GM12875 (cell line): ENCODE measurements at regions not wholly inside any gene's neighbourhood (a gene's known extent, or its start where the extent isn't known, plus 50 kb on each side); places are given as distances from the start of the nearest gene placed in this dataset.
"Not testable (repeated sequence)": the region's sequence is repeated elsewhere in the genome, so short reads cannot be mapped to it uniquely, and the experiment has no call there.

ENCODE experiments used
- H3K4me3 ChIP-seq: one replicate; pipeline ENCODE4 v1.5.1; 2011; ENCODE audit warnings: low read depth, low read length, control low read depth
- TF ChIP-seq, protein P1 (sequence below): IDR thresholded peaks from 2 replicates; pipeline ENCODE4 v1.5.1; 2011; ENCODE audit warnings: low read depth, mild to moderate bottlenecking, control low read depth, inconsistent platforms, low read length, moderate library complexity, borderline replicate concordance; ENCODE audit not compliant: insufficient read depth

DNA sequence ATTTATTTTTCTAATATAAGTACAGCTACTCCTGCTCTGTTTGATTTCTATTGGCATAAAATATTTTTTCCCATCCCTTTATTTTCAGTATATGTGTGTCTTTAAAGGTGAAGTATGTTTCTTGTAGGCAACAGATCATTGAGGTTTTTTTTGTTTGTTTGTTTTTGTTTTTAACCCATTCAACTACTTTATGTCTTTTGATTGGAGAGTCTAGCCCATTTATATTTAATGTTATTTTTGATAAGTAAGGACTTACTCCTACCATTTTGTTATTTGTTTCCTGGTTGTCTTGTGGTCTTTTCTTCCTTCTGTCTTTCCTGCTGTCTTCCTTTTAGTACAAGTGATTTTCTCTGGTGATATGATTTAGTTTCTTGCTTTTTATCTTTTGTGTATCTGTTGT, 285.1 kb upstream of the PROX1 start:
- TF ChIP-seq, protein P1, sequence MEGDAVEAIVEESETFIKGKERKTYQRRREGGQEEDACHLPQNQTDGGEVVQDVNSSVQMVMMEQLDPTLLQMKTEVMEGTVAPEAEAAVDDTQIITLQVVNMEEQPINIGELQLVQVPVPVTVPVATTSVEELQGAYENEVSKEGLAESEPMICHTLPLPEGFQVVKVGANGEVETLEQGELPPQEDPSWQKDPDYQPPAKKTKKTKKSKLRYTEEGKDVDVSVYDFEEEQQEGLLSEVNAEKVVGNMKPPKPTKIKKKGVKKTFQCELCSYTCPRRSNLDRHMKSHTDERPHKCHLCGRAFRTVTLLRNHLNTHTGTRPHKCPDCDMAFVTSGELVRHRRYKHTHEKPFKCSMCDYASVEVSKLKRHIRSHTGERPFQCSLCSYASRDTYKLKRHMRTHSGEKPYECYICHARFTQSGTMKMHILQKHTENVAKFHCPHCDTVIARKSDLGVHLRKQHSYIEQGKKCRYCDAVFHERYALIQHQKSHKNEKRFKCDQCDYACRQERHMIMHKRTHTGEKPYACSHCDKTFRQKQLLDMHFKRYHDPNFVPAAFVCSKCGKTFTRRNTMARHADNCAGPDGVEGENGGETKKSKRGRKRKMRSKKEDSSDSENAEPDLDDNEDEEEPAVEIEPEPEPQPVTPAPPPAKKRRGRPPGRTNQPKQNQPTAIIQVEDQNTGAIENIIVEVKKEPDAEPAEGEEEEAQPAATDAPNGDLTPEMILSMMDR: no peak

DNA sequence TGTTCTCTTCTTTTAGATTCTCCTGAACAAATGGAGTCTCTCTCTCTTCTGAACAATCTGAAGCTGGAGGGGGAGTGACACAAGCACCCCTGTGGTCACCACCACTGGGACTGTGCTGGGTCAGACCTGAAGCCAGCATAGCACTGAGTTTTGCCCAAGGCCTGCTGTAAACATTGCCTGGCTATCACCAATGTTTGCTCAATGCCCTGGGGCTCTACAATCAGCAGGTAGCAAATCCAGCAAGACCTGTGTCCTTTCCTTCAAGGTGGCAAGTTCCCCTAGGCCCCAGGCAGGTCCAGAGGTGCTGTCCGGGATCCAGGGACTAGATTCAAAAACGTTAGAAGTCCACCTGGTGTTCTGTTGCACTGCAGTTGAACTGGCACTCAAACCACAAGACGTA, 282.8 kb upstream of the PROX1 start:
- TF ChIP-seq, protein P1: no peak
- no peak overlapping the region for H3K4me3 ChIP-seq

More for the DNA sequence above, 285.1 kb upstream of the PROX1 start:
- H3K4me3 ChIP-seq: no peak overlapping the region

DNA sequence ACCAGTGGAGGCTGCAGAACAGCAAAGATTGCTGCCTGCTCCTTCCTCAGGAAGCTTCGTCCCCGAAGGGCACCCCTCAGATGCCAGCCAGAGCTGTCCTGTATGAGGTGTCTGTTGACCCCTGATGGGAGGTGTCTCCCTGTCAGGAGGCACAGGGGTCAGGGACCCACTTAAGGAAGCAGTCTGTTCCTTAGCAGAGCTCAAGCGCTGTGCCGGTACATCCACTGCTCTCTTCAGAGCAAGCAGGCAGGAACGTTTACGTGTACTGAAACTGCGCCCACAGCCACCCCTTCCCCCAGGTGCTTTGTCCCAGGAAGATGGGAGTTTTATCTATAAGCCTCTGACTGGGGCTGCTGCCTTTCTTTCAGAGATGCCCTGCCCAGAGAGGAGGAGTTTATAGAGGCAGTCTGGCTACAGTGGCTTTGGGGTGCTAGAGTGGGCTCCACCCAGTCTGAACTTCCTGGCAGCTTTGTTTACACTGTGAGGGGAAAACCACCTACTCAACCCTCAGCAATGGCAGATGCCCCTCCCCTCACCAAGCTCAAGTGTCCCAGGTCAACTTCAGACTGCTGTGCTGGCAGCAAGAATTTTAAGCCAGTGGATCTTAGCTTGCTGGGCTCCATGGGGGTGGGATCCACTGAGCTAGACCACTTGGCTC, 275.8 kb upstream of the PROX1 start:
- not testable (repeated sequence) for H3K4me3 ChIP-seq

DNA sequence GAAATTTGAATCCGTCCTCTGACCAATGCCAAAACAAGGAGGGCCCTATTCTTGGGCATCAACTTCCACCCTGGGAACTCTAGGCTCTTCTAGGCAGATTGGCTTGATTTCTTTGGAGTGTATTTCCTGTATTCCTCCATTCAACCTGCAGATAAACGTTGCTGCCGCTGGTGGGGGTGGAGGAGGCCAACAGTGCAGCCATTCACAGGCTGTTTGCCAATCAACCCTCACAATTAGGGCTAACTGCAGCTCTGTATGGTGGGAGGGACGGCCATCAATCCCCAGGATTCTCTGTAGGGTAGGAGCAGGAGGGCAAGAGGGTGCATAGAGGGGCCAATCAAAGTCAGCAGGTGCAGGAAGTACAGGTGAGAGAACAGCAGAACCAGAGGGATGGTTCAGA, 273.1 kb upstream of the PROX1 start:
- TF ChIP-seq, protein P1: no peak
- no peak overlapping the region for H3K4me3 ChIP-seq

DNA sequence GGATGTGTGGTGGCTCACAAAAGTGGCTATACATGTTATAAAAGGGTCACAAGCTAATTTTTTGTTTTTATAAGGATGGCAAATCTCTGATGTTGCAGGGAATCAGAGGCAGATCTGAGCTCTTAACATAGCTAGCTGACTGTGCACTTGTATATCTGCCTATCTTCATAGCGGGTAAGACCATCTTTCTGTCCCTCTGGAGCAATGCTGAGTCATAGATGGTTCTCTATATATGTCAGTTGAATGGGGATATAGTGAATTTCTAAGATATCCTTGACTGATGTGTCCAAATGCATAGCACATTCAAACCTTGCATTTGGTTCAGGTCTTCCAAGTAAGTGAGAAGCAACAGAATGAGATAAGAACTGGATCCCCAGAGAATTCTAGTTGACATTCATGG, 272.6 kb upstream of the PROX1 start:
- TF ChIP-seq, protein P1: no peak
- H3K4me3 ChIP-seq: no peak overlapping the region

DNA sequence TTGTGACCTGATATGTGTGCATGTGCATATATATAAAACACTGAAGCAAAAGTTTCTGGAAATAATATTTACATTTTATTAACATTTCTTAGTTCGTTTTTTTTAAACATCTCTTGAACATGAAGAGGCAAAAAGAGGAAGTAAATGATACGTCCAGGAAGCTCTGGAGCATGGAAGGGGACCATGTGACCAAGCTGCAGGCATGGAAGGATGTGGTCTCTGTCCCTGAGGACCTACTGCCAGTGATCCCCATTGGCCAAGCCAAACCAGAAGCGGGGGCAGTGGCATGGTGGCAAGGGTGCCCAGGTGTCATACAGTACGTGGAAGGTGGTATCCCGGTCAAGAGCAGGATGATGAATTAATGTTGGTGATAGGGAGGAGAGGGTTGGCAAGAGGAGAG, 268.3 kb upstream of the PROX1 start:
- TF ChIP-seq, protein P1: no peak
- H3K4me3 ChIP-seq: no peak overlapping the region

DNA sequence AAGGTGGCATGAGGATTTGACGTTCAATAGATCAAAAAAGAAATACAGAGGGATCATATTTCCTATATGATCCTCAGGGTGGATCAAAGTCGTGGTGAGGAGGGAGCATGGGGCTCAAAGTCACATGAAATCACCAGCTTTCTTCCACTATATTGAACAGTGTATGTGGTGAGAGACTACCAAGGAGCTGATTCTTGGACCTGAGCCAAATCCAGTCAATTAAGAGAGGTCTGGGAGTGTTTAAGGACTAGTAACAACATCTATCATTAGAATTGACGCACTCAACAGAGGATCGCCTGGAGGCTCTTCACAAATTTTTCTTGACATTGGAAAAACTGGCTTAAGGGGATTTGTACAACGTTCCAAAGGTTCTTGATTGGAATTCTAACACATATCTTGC, 267.7 kb upstream of the PROX1 start:
- TF ChIP-seq, protein P1: no peak

More for the DNA sequence above, 267.7 kb upstream of the PROX1 start:
- H3K4me3 ChIP-seq: no peak overlapping the region
